ENCODE measurements at regions not wholly inside any gene's neighbourhood (a gene's known extent, or its start where the extent isn't known, plus 50 kb on each side); places are given as distances from the start of the nearest gene placed in this dataset.

DNA sequence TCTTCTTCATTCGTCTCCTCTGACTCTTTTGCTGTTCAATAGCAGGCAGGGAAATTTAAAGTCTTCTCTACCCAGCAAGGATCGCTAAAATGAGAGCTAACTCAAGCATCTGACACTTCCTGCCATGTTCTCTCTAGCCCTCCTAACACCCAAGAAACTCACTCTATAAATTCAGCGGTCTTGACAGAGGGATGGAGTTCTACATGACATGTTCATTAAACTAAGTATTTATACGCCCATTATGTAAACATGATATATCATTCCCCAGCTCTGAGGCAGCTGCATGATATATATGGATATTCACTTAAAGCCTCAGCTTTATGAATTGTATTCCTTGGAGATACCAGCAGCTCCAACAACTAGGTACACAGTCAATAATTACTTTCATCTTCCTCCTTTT is 231.0 kb downstream of the METTL4 start:
- no peak for TF ChIP-seq CTCF (IDR thresholded peaks at IDR 0.05; ENCODE audit: unreplicated experiment)
- no peak overlapping the region for H3K4me3 Mint-ChIP-seq (ENCODE audit: unreplicated experiment)
- H3K27ac Mint-ChIP-seq (ENCODE audit: unreplicated experiment), result no peak overlapping the region
- no peaks in the 10 kb centered on the region for H3K9me3 Mint-ChIP-seq (ENCODE audit: unreplicated experiment)
- peaks cover 7% of the 10 kb centered on the region for H3K4me1 Mint-ChIP-seq (ENCODE audit: unreplicated experiment)
- no peak for DNase-seq (ENCODE audit: low spot score)
- no peaks in the 10 kb centered on the region for H3K36me3 Mint-ChIP-seq (ENCODE audit: low read depth, unreplicated experiment)
- no peaks in the 10 kb centered on the region for H3K27me3 Mint-ChIP-seq (ENCODE audit: unreplicated experiment)

DNA sequence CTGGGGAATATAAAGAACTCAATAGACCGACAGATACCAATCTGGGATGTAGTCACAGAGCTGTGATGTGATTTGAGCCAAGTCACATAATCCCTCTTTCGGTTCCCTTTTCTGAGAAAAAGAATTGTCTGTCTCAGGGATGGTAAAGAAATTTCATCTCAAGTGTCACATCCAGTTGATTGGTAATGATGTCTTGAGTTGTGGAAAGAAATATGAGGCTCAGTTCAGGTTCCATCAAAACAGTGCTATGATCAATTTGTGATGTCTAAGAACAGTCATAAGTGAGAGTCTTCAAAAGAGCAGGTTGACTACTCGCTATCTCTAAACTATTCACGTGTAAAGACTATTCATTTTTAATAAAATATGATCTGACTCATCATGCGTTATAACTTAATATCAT is 223.3 kb downstream of the METTL4 start:
- no peak overlapping the region for H3K27ac Mint-ChIP-seq (ENCODE audit: unreplicated experiment)
- no peaks in the 10 kb centered on the region for H3K4me1 Mint-ChIP-seq (ENCODE audit: unreplicated experiment)
- H3K36me3 Mint-ChIP-seq (ENCODE audit: low read depth, unreplicated experiment), result no peaks in the 10 kb centered on the region
- no peak for TF ChIP-seq CTCF (IDR thresholded peaks at IDR 0.05; ENCODE audit: unreplicated experiment)
- no peak for DNase-seq (ENCODE audit: low spot score)
- H3K27me3 Mint-ChIP-seq (ENCODE audit: unreplicated experiment), result no peaks in the 10 kb centered on the region
- no peak overlapping the region for H3K4me3 Mint-ChIP-seq (ENCODE audit: unreplicated experiment)
- no peaks in the 10 kb centered on the region for H3K9me3 Mint-ChIP-seq (ENCODE audit: unreplicated experiment)

DNA sequence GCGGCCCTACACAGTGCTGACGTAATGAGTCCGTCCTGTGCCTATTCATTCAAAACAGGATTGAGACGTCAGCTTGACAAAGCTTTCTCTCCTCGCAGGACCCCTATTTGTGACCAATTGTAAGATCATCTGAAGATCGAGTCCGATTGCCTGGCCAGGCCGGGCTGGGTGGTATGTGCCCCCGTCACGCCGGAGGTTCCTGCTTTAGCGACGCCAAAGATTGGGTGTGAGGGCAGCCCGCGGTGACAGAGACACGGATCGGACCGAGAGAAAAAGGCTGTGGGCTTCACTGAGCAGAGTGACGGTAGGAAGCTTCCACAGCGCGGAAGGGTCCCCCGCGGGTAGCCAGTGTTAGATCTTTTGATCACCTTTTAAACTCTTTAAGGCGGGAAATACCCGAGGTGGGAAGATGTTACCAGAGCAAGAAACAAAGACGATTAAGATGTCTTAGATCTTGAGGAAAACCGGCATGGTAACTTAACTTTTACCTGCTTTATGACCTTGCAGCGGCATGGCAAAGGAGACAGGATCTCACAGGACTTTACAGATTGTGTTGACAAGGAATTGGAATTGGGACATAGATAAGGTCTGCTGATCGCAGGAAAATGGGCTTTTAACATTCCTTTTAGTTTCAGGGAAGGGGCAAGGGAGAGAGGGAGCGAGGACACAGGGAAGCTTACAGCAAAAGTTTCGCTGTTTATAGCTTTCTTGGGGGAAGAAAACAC is 220.0 kb downstream of the METTL4 start:
- Mint-ChIP-seq H3K27ac (ENCODE audit: unreplicated experiment) (no peak overlapping the region), H3K9me3 (ENCODE audit: unreplicated experiment) (no peaks in the 10 kb centered on the region), H3K27me3 (ENCODE audit: unreplicated experiment) (no peaks in the 10 kb centered on the region), H3K4me3 (ENCODE audit: unreplicated experiment) (no peak overlapping the region), H3K4me1 (ENCODE audit: unreplicated experiment) (no peaks in the 10 kb centered on the region), H3K36me3 (ENCODE audit: low read depth, unreplicated experiment) (no peaks in the 10 kb centered on the region)
- no peak for TF ChIP-seq CTCF (IDR thresholded peaks at IDR 0.05; ENCODE audit: unreplicated experiment)
- DNase-seq (ENCODE audit: low spot score), result no peak

DNA sequence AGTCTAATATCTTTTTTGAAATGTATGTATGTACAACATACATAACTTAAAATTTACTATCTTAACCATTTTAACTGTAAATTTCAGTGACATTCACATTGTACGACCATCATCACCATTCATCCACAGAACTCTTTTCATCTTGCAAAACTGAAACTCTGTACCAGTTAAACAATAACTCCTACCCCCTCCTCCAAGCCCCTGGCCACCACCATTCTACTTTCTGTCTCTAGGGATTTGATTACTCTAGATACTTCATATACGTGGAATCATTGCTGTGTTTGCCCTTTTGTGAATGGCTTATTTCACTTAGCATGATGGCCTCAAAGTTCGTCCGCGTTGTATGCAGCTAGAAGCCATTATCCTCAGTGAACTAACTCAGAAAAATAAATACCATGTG is 217.0 kb downstream of the METTL4 start:
- no peak for TF ChIP-seq CTCF (IDR thresholded peaks at IDR 0.05; ENCODE audit: unreplicated experiment)
- DNase-seq (ENCODE audit: low spot score), result no peak
- no peak overlapping the region for H3K4me3 Mint-ChIP-seq (ENCODE audit: unreplicated experiment)
- no peak overlapping the region for H3K27ac Mint-ChIP-seq (ENCODE audit: unreplicated experiment)
- H3K4me1 Mint-ChIP-seq (ENCODE audit: unreplicated experiment), result no peaks in the 10 kb centered on the region
- H3K36me3 Mint-ChIP-seq (ENCODE audit: low read depth, unreplicated experiment), result no peaks in the 10 kb centered on the region
- no peaks in the 10 kb centered on the region for H3K9me3 Mint-ChIP-seq (ENCODE audit: unreplicated experiment)
- H3K27me3 Mint-ChIP-seq (ENCODE audit: unreplicated experiment), result no peaks in the 10 kb centered on the region

DNA sequence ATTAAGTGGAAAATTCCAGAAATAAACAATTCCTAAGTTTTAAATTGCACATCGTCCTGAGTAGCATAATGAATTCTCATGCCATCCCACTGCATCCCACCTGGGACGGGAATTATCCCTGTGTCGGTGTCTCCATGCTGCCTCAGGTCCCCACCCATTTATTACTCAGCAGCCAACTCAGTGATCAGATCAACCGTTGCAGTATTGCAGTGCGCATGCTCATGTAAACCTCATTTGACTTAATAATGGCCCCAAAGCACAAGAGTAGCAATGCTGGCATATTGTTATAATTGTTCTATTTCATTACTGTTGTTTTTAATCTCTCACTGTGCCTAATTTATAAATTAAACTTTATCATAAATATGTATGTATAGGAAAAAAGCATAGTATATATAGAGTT is 214.4 kb downstream of the METTL4 start:
- Mint-ChIP-seq H3K4me3 (ENCODE audit: unreplicated experiment) (no peak overlapping the region), H3K27me3 (ENCODE audit: unreplicated experiment) (no peaks in the 10 kb centered on the region), H3K4me1 (ENCODE audit: unreplicated experiment) (no peaks in the 10 kb centered on the region), H3K27ac (ENCODE audit: unreplicated experiment) (no peak overlapping the region), H3K36me3 (ENCODE audit: low read depth, unreplicated experiment) (no peaks in the 10 kb centered on the region), H3K9me3 (ENCODE audit: unreplicated experiment) (no peaks in the 10 kb centered on the region)
- no peak for DNase-seq (ENCODE audit: low spot score)
- TF ChIP-seq CTCF (IDR thresholded peaks at IDR 0.05; ENCODE audit: unreplicated experiment), result no peak
